Activated CD4-positive, alpha-beta T cell treated with anti-CD3 and anti-CD28 coated beads for 36 hours (primary cell): ENCODE measurements at regions not wholly inside any gene's neighbourhood (a gene's known extent, or its start where the extent isn't known, plus 50 kb on each side); places are given as distances from the start of the nearest gene placed in this dataset.
"Not testable (repeated sequence)": the region's sequence is repeated elsewhere in the genome, so short reads cannot be mapped to it uniquely, and the experiment has no call there.

Experiments
- ATAC-seq: fragments of 200-7000 bp; cut with Tn5 transposase; one replicate; pipeline ENCODE4 v1.10.0; 2021; ENCODE audit warnings: mild to moderate bottlenecking, moderate library complexity
- CTCF ChIA-PET: fragments of 350-600 bp; sonication (Branson Sonifier 250); formaldehyde crosslinking; loops from one replicate; lab custom pipeline; 2021; ENCODE audit warnings: antibody characterized with exemption; lab: Charles Lee
- POLR2A ChIA-PET: fragments of 350-600 bp; sonication (Branson Sonifier 250); formaldehyde crosslinking; loops from one replicate; lab custom pipeline; 2021; ENCODE audit warnings: antibody characterized with exemption, inconsistent platforms; lab: Charles Lee
- DNase-seq: peaks from one replicate; pipeline ENCODE4 v3.0.0-alpha.2; 2020
- H3K27ac Mint-ChIP-seq: one replicate; pipeline ENCODE4 v1.8.0; 2021; ENCODE audit warnings: mixed read lengths
- H3K27me3 Mint-ChIP-seq: one replicate; pipeline ENCODE4 v1.8.0; 2021; ENCODE audit warnings: mixed read lengths
- H3K36me3 Mint-ChIP-seq: one replicate; pipeline ENCODE4 v1.8.0; 2021; ENCODE audit warnings: low read depth, mixed read lengths
- H3K4me1 Mint-ChIP-seq: one replicate; pipeline ENCODE4 v1.8.0; 2021; ENCODE audit warnings: mixed read lengths
- H3K4me3 Mint-ChIP-seq: one replicate; pipeline ENCODE4 v1.8.0; 2021; ENCODE audit warnings: mild to moderate bottlenecking, moderate library complexity, mixed read lengths
- H3K9me3 Mint-ChIP-seq: one replicate; pipeline ENCODE4 v1.8.0; 2021; ENCODE audit warnings: low read depth, mixed read lengths
- intact Hi-C, 2 experiments: fragments of 100-400 bp; cut with DNase I in 1 of 2; cut with micrococcal nuclease in 1 of 2; formaldehyde crosslinking; loops; one replicate each; pipeline versions ENCODE4 v1.14.2 to v1.15.1; 2022 to 2024; cut with DNase I, micrococcal nuclease

GRCh38 chr2:160584972-160585494 is 91.4 kb upstream of the RBMS1 start:
- CTCF ChIA-PET: interaction anchor here (0.9 kb wide), 1 partner anchor 9 kb away, joined by 3 read pairs; no protein-coding TSS in a partner anchor
- H3K4me1 Mint-ChIP-seq: peaks cover 7% of the 10 kb centered on the region
- H3K27me3 Mint-ChIP-seq: no peaks in the 10 kb centered on the region
- ATAC-seq (no peak), DNase-seq (no peak)
- POLR2A ChIA-PET: no interaction called here
- intact Hi-C loops: no loop called here
- no peaks in the 10 kb centered on the region for H3K36me3 Mint-ChIP-seq
- no peak overlapping the region for H3K27ac Mint-ChIP-seq
- H3K4me3 Mint-ChIP-seq: no peak overlapping the region
- no peaks in the 10 kb centered on the region for H3K9me3 Mint-ChIP-seq

DNA sequence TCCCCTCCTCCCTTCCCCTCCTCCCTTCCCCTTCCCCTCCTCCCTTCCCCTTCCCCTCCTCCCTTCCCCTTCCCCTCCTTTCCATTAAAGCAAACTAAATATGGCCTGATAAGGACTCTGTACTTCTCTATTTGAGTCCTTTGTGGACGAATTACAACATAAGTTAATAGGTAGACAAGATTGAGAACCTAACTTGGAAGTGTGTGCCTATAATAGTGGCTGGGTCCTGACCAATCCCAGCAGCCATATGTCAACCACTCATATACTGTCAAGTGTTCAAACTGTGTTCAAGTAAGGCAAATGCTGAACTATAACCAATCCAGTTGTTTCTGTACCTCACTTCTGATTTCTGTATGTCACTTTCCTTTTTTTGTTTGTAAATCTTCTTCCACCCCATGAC is 97.1 kb upstream of the RBMS1 start:
- ATAC-seq: no peak

DNA sequence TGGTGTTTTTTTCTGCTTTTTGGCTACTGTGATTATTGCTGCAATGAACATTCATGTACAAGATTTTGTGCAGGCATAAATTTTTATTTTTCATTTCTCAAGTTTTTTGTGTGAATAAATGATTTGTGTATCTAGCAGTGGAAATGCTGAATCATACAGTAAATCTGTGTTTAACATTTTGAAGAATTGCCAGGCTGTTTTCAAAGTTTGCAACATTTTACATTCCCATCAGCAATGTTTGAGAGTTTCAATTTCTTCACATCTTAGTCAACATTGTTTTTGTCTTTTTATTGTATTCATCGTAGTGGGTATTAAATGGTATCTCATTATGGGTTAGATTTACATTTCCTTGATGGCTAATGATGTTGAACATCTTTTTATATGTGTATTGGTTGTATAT is 98.8 kb upstream of the RBMS1 start:
- CTCF ChIA-PET: no interaction called here
- Mint-ChIP-seq H3K9me3 (peaks cover 9% of the 10 kb centered on the region), H3K27ac (no peak overlapping the region)

More for the DNA sequence above, 97.1 kb upstream of the RBMS1 start:
- intact Hi-C loops: loop anchor here in 1 of 2 experiments (10.0 kb wide), 1 partner anchor 156 kb away; no protein-coding TSS in a partner anchor
- H3K9me3 Mint-ChIP-seq: peaks cover 9% of the 10 kb centered on the region
- peaks cover 3% of the 10 kb centered on the region for H3K36me3 Mint-ChIP-seq
- H3K27ac Mint-ChIP-seq: no peak overlapping the region
- CTCF ChIA-PET: no interaction called here
- H3K4me1 Mint-ChIP-seq: peaks cover 3% of the 10 kb centered on the region
- POLR2A ChIA-PET: no interaction called here
- no peak overlapping the region for H3K4me3 Mint-ChIP-seq
- no peak for DNase-seq
- no peaks in the 10 kb centered on the region for H3K27me3 Mint-ChIP-seq

DNA sequence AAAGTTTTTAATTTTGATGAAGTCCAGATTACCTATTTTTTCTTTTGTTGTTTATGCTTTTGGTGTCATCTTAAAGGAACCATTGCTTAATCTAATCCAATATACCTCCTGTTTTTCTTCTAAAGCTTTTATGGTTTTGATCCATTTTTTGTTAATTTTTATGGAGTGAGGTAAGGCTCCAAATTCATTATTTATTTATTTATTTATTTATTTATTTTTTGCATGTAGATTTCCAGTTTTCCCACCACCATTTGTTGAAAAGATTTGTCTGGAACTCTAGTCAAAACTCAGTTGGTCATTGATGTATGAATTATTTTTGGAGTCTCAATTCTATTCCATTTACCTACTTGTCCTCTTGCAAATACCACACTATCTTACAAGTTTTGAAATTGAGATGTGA is 99.4 kb upstream of the RBMS1 start:
- no peak for DNase-seq
- H3K27me3 Mint-ChIP-seq: no peaks in the 10 kb centered on the region
- H3K9me3 Mint-ChIP-seq: peaks cover 9% of the 10 kb centered on the region
- POLR2A ChIA-PET: no interaction called here
- no peak for ATAC-seq
- CTCF ChIA-PET: no interaction called here
- H3K4me3 Mint-ChIP-seq: no peak overlapping the region
- H3K4me1 Mint-ChIP-seq: no peaks in the 10 kb centered on the region
- peaks cover 3% of the 10 kb centered on the region for H3K36me3 Mint-ChIP-seq
- no peak overlapping the region for H3K27ac Mint-ChIP-seq
- intact Hi-C loops: loop anchor here in 1 of 2 experiments (10.0 kb wide), 1 partner anchor 158 kb away; no protein-coding TSS in a partner anchor

More for the DNA sequence above, 98.8 kb upstream of the RBMS1 start:
- Mint-ChIP-seq H3K27me3 (no peaks in the 10 kb centered on the region), H3K36me3 (peaks cover 3% of the 10 kb centered on the region), H3K4me3 (no peak overlapping the region), H3K4me1 (no peaks in the 10 kb centered on the region)
- DNase-seq (no peak), ATAC-seq (no peak)
- POLR2A ChIA-PET: no interaction called here
- intact Hi-C loops: loop anchor here in 1 of 2 experiments (10.0 kb wide), 1 partner anchor 158 kb away; no protein-coding TSS in a partner anchor

- no peak overlapping the region for H3K27ac Mint-ChIP-seq
- POLR2A ChIA-PET: no interaction called here
- DNase-seq (no peak), ATAC-seq (no peak)
- H3K27me3 Mint-ChIP-seq: no peaks in the 10 kb centered on the region
- H3K9me3 Mint-ChIP-seq: peaks cover 7% of the 10 kb centered on the region
- H3K4me1 Mint-ChIP-seq: no peaks in the 10 kb centered on the region
- intact Hi-C loops: loop anchor here in 1 of 2 experiments (10.0 kb wide), 1 partner anchor 162 kb away; no protein-coding TSS in a partner anchor
- peaks cover 3% of the 10 kb centered on the region for H3K36me3 Mint-ChIP-seq
- CTCF ChIA-PET: no interaction called here
- H3K4me3 Mint-ChIP-seq: no peak overlapping the region
Measured at GRCh38 chr2:160596441-160596840, 102.8 kb upstream of the RBMS1 start.

DNA sequence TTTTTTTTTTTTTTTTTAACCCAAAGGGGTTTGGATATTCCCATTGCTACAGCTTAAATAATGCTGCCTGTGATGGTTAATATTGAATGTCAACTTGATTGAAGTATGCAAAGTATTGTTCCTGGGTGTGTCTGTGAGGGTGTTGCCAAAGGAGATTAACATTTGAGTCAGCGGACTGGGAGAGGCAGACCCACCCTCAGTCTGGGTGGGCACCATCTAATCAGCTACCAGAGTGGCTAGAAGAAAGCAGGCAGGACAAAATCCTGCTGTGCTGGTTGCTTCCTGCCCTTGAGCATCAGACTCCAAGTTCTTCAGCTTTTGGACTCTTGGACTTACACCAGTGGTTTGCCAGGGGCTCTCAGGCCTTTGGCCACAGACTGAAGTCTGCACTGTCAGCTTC is 106.8 kb upstream of the RBMS1 start:
- not testable (repeated sequence) for ATAC-seq
- ChIA-PET CTCF (interaction anchor here (0.7 kb wide), 1 partner anchor 87 kb away, joined by 3 read pairs; no protein-coding TSS in a partner anchor), POLR2A (interaction anchor here (0.6 kb wide), 1 partner anchor 1423 kb away, joined by 4 read pairs; no protein-coding TSS in a partner anchor)

GRCh38 chr2:160602073-160602472 is 108.5 kb upstream of the RBMS1 start:
- ATAC-seq (no peak), DNase-seq (no peak)
- ChIA-PET CTCF (interaction anchor here (0.6 to 0.7 kb wide), 2 partner anchors 174 to 265 kb away, joined by 4 read pairs; no protein-coding TSS in a partner anchor), POLR2A (no interaction called here)
- H3K36me3 Mint-ChIP-seq: no peaks in the 10 kb centered on the region
- intact Hi-C loops: no loop called here
- no peaks in the 10 kb centered on the region for H3K27me3 Mint-ChIP-seq
- H3K4me3 Mint-ChIP-seq: no peak overlapping the region
- H3K9me3 Mint-ChIP-seq: no peaks in the 10 kb centered on the region
- H3K4me1 Mint-ChIP-seq: no peaks in the 10 kb centered on the region
- no peak overlapping the region for H3K27ac Mint-ChIP-seq

More for the DNA sequence above, 106.8 kb upstream of the RBMS1 start:
- intact Hi-C loops, H3K4me3 Mint-ChIP-seq, H3K4me1 Mint-ChIP-seq, DNase-seq, H3K36me3 Mint-ChIP-seq, H3K27me3 Mint-ChIP-seq, H3K9me3 Mint-ChIP-seq, H3K27ac Mint-ChIP-seq: not testable (repeated sequence)

- Mint-ChIP-seq H3K4me1 (peaks cover 14% of the 10 kb centered on the region), H3K36me3 (no peaks in the 10 kb centered on the region), H3K9me3 (no peaks in the 10 kb centered on the region), H3K4me3 (no peak overlapping the region), H3K27ac (no peak overlapping the region), H3K27me3 (no peaks in the 10 kb centered on the region)
- DNase-seq (no peak), ATAC-seq (no peak)
- intact Hi-C loops: no loop called here
- ChIA-PET POLR2A (no interaction called here), CTCF (interaction anchor here (0.6 kb wide), 1 partner anchor 391 kb away, joined by 5 read pairs; no protein-coding TSS in a partner anchor)
Measured at GRCh38 chr2:160603771-160604510, 110.3 kb upstream of the RBMS1 start.

GRCh38 chr2:160606341-160606740 is 112.7 kb upstream of the RBMS1 start:
- intact Hi-C loops: no loop called here
- CTCF ChIA-PET: interaction anchor here (0.6 to 1.1 kb wide), 5 partner anchors 13 to 1138 kb away, joined by 3 to 6 read pairs (median 3); no protein-coding TSS in a partner anchor
- Mint-ChIP-seq H3K4me1 (peaks cover 34% of the 10 kb centered on the region), H3K36me3 (no peaks in the 10 kb centered on the region), H3K4me3 (no peak overlapping the region), H3K27me3 (no peaks in the 10 kb centered on the region), H3K9me3 (no peaks in the 10 kb centered on the region), H3K27ac (no peak overlapping the region)
- DNase-seq (no peak), ATAC-seq (no peak)
- POLR2A ChIA-PET: no interaction called here

GRCh38 chr2:160608599-160608998 is 115.0 kb upstream of the RBMS1 start:
- Mint-ChIP-seq H3K27me3 (peaks cover 2% of the 10 kb centered on the region), H3K36me3 (no peaks in the 10 kb centered on the region), H3K9me3 (no peaks in the 10 kb centered on the region), H3K27ac (no peak overlapping the region), H3K4me1 (peaks cover 47% of the 10 kb centered on the region), H3K4me3 (no peak overlapping the region)
- ChIA-PET POLR2A (no interaction called here), CTCF (no interaction called here)
- no peak for DNase-seq
- intact Hi-C loops: no loop called here
- ATAC-seq: no peak

DNA sequence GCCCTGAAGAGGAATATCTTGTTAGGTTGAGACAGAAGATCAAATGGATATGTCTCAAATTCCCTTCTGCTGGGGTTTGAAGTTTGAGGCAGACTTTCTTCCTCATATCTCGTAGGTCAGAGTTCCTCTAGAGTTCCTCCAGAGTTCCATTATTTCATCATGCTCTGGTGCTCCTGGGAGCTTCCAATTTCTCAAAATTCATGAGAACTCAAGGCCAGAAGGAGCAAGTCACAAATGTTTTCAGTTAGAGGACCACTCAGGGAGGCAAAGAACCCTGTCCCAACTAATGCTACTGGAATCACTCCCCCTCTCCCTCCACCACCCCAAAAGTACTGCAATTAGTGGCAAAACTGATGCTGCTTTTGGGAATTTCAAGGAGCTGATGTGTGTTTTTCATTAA is 115.7 kb upstream of the RBMS1 start:
- H3K4me3 Mint-ChIP-seq: no peak overlapping the region
- peaks cover 2% of the 10 kb centered on the region for H3K27me3 Mint-ChIP-seq
- no peaks in the 10 kb centered on the region for H3K36me3 Mint-ChIP-seq
- DNase-seq: no peak
- ChIA-PET POLR2A (no interaction called here), CTCF (interaction anchor here (0.8 kb wide), 1 partner anchor 361 kb away, joined by 3 read pairs; no protein-coding TSS in a partner anchor)
- intact Hi-C loops: no loop called here
- H3K9me3 Mint-ChIP-seq: no peaks in the 10 kb centered on the region
- peaks cover 47% of the 10 kb centered on the region for H3K4me1 Mint-ChIP-seq
- no peak for ATAC-seq
- no peak overlapping the region for H3K27ac Mint-ChIP-seq
